GM23248 (cell line): ENCODE measurements at regions not wholly inside any gene's neighbourhood (a gene's known extent, or its start where the extent isn't known, plus 50 kb on each side); places are given as distances from the start of the nearest gene placed in this dataset.

Source experiments
- DNase-seq: peaks from one replicate; pipeline ENCODE4 v3.0.0-alpha.2; 2015
- H2AFZ ChIP-seq: fragments of 200-600 bp; sonication (generic); 2 replicates; pipeline ENCODE4 v1.6.1; 2016; ENCODE audit warnings: antibody characterized with exemption
- H3F3A ChIP-seq: fragments of 200-600 bp; sonication (generic); 2 replicates; pipeline ENCODE4 v1.6.1; 2016; ENCODE audit warnings: mild to moderate bottlenecking, antibody characterized with exemption, mixed run types; ENCODE audit not compliant: insufficient read depth
- H3K27ac ChIP-seq: fragments of 200-600 bp; sonication (generic); 2 replicates; pipeline ENCODE4 v1.5.1; 2016; ENCODE audit warnings: mild to moderate bottlenecking
- H3K27me3 ChIP-seq: fragments of 200-600 bp; sonication (generic); replicated peaks from 2 replicates; pipeline ENCODE4 v1.6.1; 2016; ENCODE audit warnings: mild to moderate bottlenecking; ENCODE audit not compliant: insufficient read depth
- H3K36me3 ChIP-seq: fragments of 200-600 bp; sonication (generic); 2 replicates; pipeline ENCODE4 v1.6.1; 2016; ENCODE audit warnings: low read depth, mild to moderate bottlenecking
- H3K4me1 ChIP-seq: fragments of 200-600 bp; sonication (generic); 2 replicates; pipeline ENCODE4 v1.6.1; 2016; ENCODE audit warnings: mild to moderate bottlenecking; ENCODE audit not compliant: insufficient read depth
- H3K4me2 ChIP-seq: fragments of 200-600 bp; sonication (generic); one replicate; pipeline ENCODE4 v1.6.1; 2016; ENCODE audit warnings: mild to moderate bottlenecking; ENCODE audit not compliant: unreplicated experiment
- H3K4me3 ChIP-seq: fragments of 200-600 bp; sonication (generic); 2 replicates; pipeline ENCODE4 v1.5.1; 2016; ENCODE audit warnings: mild to moderate bottlenecking
- H3K79me2 ChIP-seq: fragments of 200-600 bp; sonication (generic); 2 replicates; pipeline ENCODE4 v1.6.1; 2016; ENCODE audit warnings: mild to moderate bottlenecking; ENCODE audit not compliant: insufficient read depth
- H3K9ac ChIP-seq: fragments of 200-600 bp; sonication (generic); 2 replicates; pipeline ENCODE4 v1.6.1; 2016; ENCODE audit warnings: mild to moderate bottlenecking
- H3K9me2 ChIP-seq: fragments of 200-600 bp; sonication (generic); 2 replicates; pipeline ENCODE4 v1.6.1; 2016; ENCODE audit warnings: mixed run types, mild to moderate bottlenecking, moderate library complexity; ENCODE audit not compliant: insufficient read depth
- H3K9me3 ChIP-seq: fragments of 200-600 bp; sonication (generic); one replicate; pipeline ENCODE4 v1.6.1; 2017; ENCODE audit warnings: low read depth
- H4K20me1 ChIP-seq: fragments of 200-600 bp; sonication (generic); 2 replicates; pipeline ENCODE4 v1.6.0; 2016; ENCODE audit not compliant: insufficient read depth
- EZH2 ChIP-seq: fragments of 200-600 bp; sonication (generic); IDR thresholded peaks from 2 replicates; pipeline ENCODE4 v1.6.1; 2018; ENCODE audit warnings: antibody characterized with exemption, mild to moderate bottlenecking; ENCODE audit not compliant: insufficient read depth, poor library complexity, severe bottlenecking
- EZH2phosphoT487 ChIP-seq: fragments of 200-600 bp; sonication (generic); IDR thresholded peaks from 2 replicates; pipeline ENCODE4 v1.6.1; 2018; ENCODE audit warnings: antibody characterized with exemption, moderate library complexity, mild to moderate bottlenecking, low read depth; ENCODE audit not compliant: insufficient read depth
- WGBS, 2 experiments: methylation state at CpG; one replicate each; pipeline ENCODE4 v1.1.6; 2015 to 2017; ENCODE audit warnings: low lambda C conversion rate in 2 of 2, low coverage in 1 of 2; ENCODE audit errors: missing lambda C conversion rate in 2 of 2; 5-methylcytosine and 5-hydroxymethylcytosine counted together
- in situ Hi-C: fragments of 300-500 bp; cut with MboI; formaldehyde crosslinking; loops from 2 replicates; pipeline ENCODE4 v1.15.0; 2020

GRCh38 chr5:91607675-91608074 lies 224.6 kb upstream of the ARRDC3 start:
- Histone ChIP-seq H3K79me2 (no peaks in the 10 kb centered on the region), H2AFZ (no peak overlapping the region), H3K36me3 (no peaks in the 10 kb centered on the region), H3K4me2 (no peak overlapping the region), H3K9ac (no peak overlapping the region), H3K4me1 (no peaks in the 10 kb centered on the region), H3K27ac (no peak overlapping the region), H3F3A (no peaks in the 10 kb centered on the region), H3K9me3 (no peaks in the 10 kb centered on the region), H3K27me3 (no peaks in the 10 kb centered on the region), H4K20me1 (no peaks in the 10 kb centered on the region), H3K4me3 (no peak overlapping the region), H3K9me2 (no peaks in the 10 kb centered on the region)
- TF ChIP-seq EZH2 (no peak), EZH2phosphoT487 (no peak)
- no peak for DNase-seq
- in situ Hi-C loops = no loop called here

- TF ChIP-seq EZH2 (no peak), EZH2phosphoT487 (no peak)
- H3K27ac ChIP-seq = no peak overlapping the region
- H2AFZ ChIP-seq = no peak overlapping the region
- H3F3A ChIP-seq = no peaks in the 10 kb centered on the region
- 36 to 37% methylated on average over 5 of the region's 5 CpGs for WGBS, 2 experiments
- H3K9ac ChIP-seq = no peak overlapping the region
- in situ Hi-C loops = no loop called here
- H3K27me3 ChIP-seq = no peaks in the 10 kb centered on the region
- H4K20me1 ChIP-seq = no peaks in the 10 kb centered on the region
- DNase-seq = no peak
- no peak overlapping the region for H3K4me3 ChIP-seq
- H3K4me1 ChIP-seq = no peaks in the 10 kb centered on the region
- no peaks in the 10 kb centered on the region for H3K79me2 ChIP-seq
- no peaks in the 10 kb centered on the region for H3K9me3 ChIP-seq
- H3K9me2 ChIP-seq = no peaks in the 10 kb centered on the region
- no peaks in the 10 kb centered on the region for H3K36me3 ChIP-seq
- H3K4me2 ChIP-seq = no peak overlapping the region
These were observed 216.7 kb upstream of the ARRDC3 start for GRCh38 chr5:91599863-91600262.

GRCh38 chr5:91598216-91598615 lies 215.1 kb upstream of the ARRDC3 start:
- TF ChIP-seq EZH2phosphoT487 = no peak
- no peak for TF ChIP-seq EZH2
- in situ Hi-C loops = no loop called here
- H3F3A ChIP-seq = no peaks in the 10 kb centered on the region
- no peak overlapping the region for H3K4me2 ChIP-seq
- no peaks in the 10 kb centered on the region for H3K36me3 ChIP-seq
- 24 to 37% methylated on average over 2 of the region's 2 CpGs for WGBS, 2 experiments
- no peaks in the 10 kb centered on the region for H3K4me1 ChIP-seq
- H3K79me2 ChIP-seq = no peaks in the 10 kb centered on the region
- no peak overlapping the region for H3K27ac ChIP-seq
- no peaks in the 10 kb centered on the region for H4K20me1 ChIP-seq
- no peak overlapping the region for H3K4me3 ChIP-seq
- H3K9ac ChIP-seq = no peak overlapping the region
- H3K9me3 ChIP-seq = no peaks in the 10 kb centered on the region
- DNase-seq = no peak
- no peaks in the 10 kb centered on the region for H3K27me3 ChIP-seq
- no peaks in the 10 kb centered on the region for H3K9me2 ChIP-seq
- no peak overlapping the region for H2AFZ ChIP-seq

GRCh38 chr5:91595424-91595823 lies 212.3 kb upstream of the ARRDC3 start:
- no peak overlapping the region for H2AFZ ChIP-seq
- no peak overlapping the region for H3K9ac ChIP-seq
- H3K4me3 ChIP-seq = no peak overlapping the region
- H3K79me2 ChIP-seq = no peaks in the 10 kb centered on the region
- WGBS, 2 experiments = 23 to 26% methylated on average over 3 of the region's 3 CpGs
- H3K9me2 ChIP-seq = no peaks in the 10 kb centered on the region
- H3K4me1 ChIP-seq = no peaks in the 10 kb centered on the region
- H3K27ac ChIP-seq = no peak overlapping the region
- peaks cover 5% of the 10 kb centered on the region for H3K9me3 ChIP-seq
- no peaks in the 10 kb centered on the region for H3F3A ChIP-seq
- DNase-seq = no peak
- in situ Hi-C loops = no loop called here
- no peaks in the 10 kb centered on the region for H4K20me1 ChIP-seq
- TF ChIP-seq EZH2 (no peak), EZH2phosphoT487 (no peak)
- H3K4me2 ChIP-seq = no peak overlapping the region
- H3K36me3 ChIP-seq = no peaks in the 10 kb centered on the region
- no peaks in the 10 kb centered on the region for H3K27me3 ChIP-seq

- Histone ChIP-seq H3K79me2 (no peaks in the 10 kb centered on the region), H3K9me3 (peaks cover 5% of the 10 kb centered on the region), H3K4me2 (no peak overlapping the region), H3K27ac (no peak overlapping the region), H3K36me3 (no peaks in the 10 kb centered on the region), H2AFZ (no peak overlapping the region), H3F3A (no peaks in the 10 kb centered on the region), H3K9me2 (no peaks in the 10 kb centered on the region), H3K4me1 (no peaks in the 10 kb centered on the region), H3K27me3 (no peaks in the 10 kb centered on the region), H3K4me3 (no peak overlapping the region), H4K20me1 (no peaks in the 10 kb centered on the region), H3K9ac (no peak overlapping the region)
- TF ChIP-seq EZH2 (no peak), EZH2phosphoT487 (no peak)
- in situ Hi-C loops = no loop called here
- DNase-seq = no peak
- 0 to 4% methylated on average over 1 of the region's 1 CpG for WGBS, 2 experiments
These were observed 208.0 kb upstream of the ARRDC3 start for GRCh38 chr5:91591076-91591475.
